Mesendoderm (in vitro differentiated cells): ENCODE measurements at regions not wholly inside any gene's neighbourhood (a gene's known extent, or its start where the extent isn't known, plus 50 kb on each side); places are given as distances from the start of the nearest gene placed in this dataset.

Experiments used
- DNase-seq: peaks from one replicate; pipeline ENCODE4 v3.0.0; 2013
- H2AK5ac ChIP-seq: 2 replicates; pipeline ENCODE4 v1.6.1; 2013; ENCODE audit warnings: low read length, inconsistent platforms
- H2BK120ac ChIP-seq: 2 replicates; pipeline ENCODE4 v1.6.1; 2013; ENCODE audit warnings: low read depth, mild to moderate bottlenecking, low read length, moderate library complexity, mixed read lengths
- H2BK15ac ChIP-seq: replicated peaks from 2 replicates; pipeline ENCODE4 v1.6.1; 2013; ENCODE audit warnings: low read depth, mild to moderate bottlenecking, moderate library complexity
- H2BK5ac ChIP-seq: 2 replicates; pipeline ENCODE4 v1.6.1; 2013; ENCODE audit warnings: low read length, inconsistent platforms
- H3K18ac ChIP-seq: 2 replicates; pipeline ENCODE4 v1.6.1; 2013; ENCODE audit warnings: mild to moderate bottlenecking, low read length, mixed read lengths
- H3K23ac ChIP-seq: one replicate; pipeline ENCODE4 v1.6.1; 2013; ENCODE audit warnings: low read length
- H3K27ac ChIP-seq: 2 replicates; pipeline ENCODE4 v1.5.1; 2013; ENCODE audit warnings: low read depth, mild to moderate bottlenecking, inconsistent platforms, low read length, moderate library complexity
- H3K27me3 ChIP-seq: 2 replicates; pipeline ENCODE4 v1.6.1; 2013; ENCODE audit warnings: low read length, control low read depth, mild to moderate bottlenecking, inconsistent platforms; ENCODE audit not compliant: insufficient read depth, poor library complexity
- H3K36me3 ChIP-seq: 2 replicates; pipeline ENCODE4 v1.6.1; 2013; ENCODE audit warnings: low read length, inconsistent platforms; ENCODE audit not compliant: control insufficient read depth, insufficient read depth
- H3K4ac ChIP-seq: one replicate; pipeline ENCODE4 v1.6.1; 2013; ENCODE audit warnings: low read depth, mild to moderate bottlenecking, low read length, moderate library complexity
- H3K4me1 ChIP-seq: 2 replicates; pipeline ENCODE4 v1.6.1; 2013; ENCODE audit warnings: low read depth, low read length, inconsistent platforms; ENCODE audit not compliant: control insufficient read depth
- H3K4me2 ChIP-seq: 2 replicates; pipeline ENCODE4 v1.6.1; 2013; ENCODE audit warnings: low read length
- H3K4me3 ChIP-seq: 2 replicates; pipeline ENCODE4 v1.5.1; 2013; ENCODE audit warnings: mild to moderate bottlenecking, low read length
- H3K56ac ChIP-seq: one replicate; pipeline ENCODE4 v1.6.1; 2013; ENCODE audit warnings: low read length
- H3K79me1 ChIP-seq: 2 replicates; pipeline ENCODE4 v1.6.1; 2013; ENCODE audit warnings: low read length, inconsistent platforms
- H3K79me2 ChIP-seq: 2 replicates; pipeline ENCODE4 v1.6.1; 2013; ENCODE audit warnings: mild to moderate bottlenecking, low read length; ENCODE audit not compliant: control insufficient read depth, insufficient read depth
- H3K9ac ChIP-seq: 2 replicates; pipeline ENCODE4 v1.6.1; 2013; ENCODE audit warnings: low read length, inconsistent platforms
- H4K5ac ChIP-seq: one replicate; pipeline ENCODE4 v1.6.1; 2013; ENCODE audit warnings: low read length
- H4K8ac ChIP-seq: one replicate; pipeline ENCODE4 v1.6.1; 2013; ENCODE audit warnings: low read depth, mild to moderate bottlenecking, control low read depth, low read length, moderate library complexity
- WGBS: extraction: QIAGEN DNeasy Blood & Tissue Kit; methylation state at CpG from one replicate; pipeline ENCODE4 v1.1.7; 2013; ENCODE audit warnings: low lambda C conversion rate, missing lambda C conversion rate; ENCODE audit not compliant: insufficient coverage; ENCODE audit errors: extremely low coverage; 5-methylcytosine and 5-hydroxymethylcytosine counted together

GRCh38 chr13:27713767-27714166 is 78.5 kb upstream of the GSX1 start:
- H3K79me1 ChIP-seq, result no peaks in the 10 kb centered on the region
- no peaks in the 10 kb centered on the region for H3K27me3 ChIP-seq
- no peaks in the 10 kb centered on the region for H3K4me1 ChIP-seq
- no peak overlapping the region for H4K8ac ChIP-seq
- no peaks in the 10 kb centered on the region for H3K79me2 ChIP-seq
- H3K18ac ChIP-seq, result no peak overlapping the region
- H2BK15ac ChIP-seq, result no peak overlapping the region
- no peak overlapping the region for H3K23ac ChIP-seq
- H2BK5ac ChIP-seq, result no peak overlapping the region
- H3K9ac ChIP-seq, result no peak overlapping the region
- no peak overlapping the region for H3K4me2 ChIP-seq
- no CpG with 5 or more reads among the region's 4 CpGs for WGBS
- H3K4ac ChIP-seq, result no peak overlapping the region
- H2BK120ac ChIP-seq, result no peak overlapping the region
- H3K56ac ChIP-seq, result no peak overlapping the region
- no peaks in the 10 kb centered on the region for H3K36me3 ChIP-seq
- DNase-seq, result no peak
- H3K4me3 ChIP-seq, result no peak overlapping the region
- no peak overlapping the region for H4K5ac ChIP-seq
- H3K27ac ChIP-seq, result no peak overlapping the region
- H2AK5ac ChIP-seq, result no peak overlapping the region

GRCh38 chr13:27721681-27722080 is 70.6 kb upstream of the GSX1 start:
- Histone ChIP-seq H3K56ac (no peak overlapping the region), H3K23ac (no peak overlapping the region), H2BK5ac (no peak overlapping the region), H3K27me3 (no peaks in the 10 kb centered on the region), H4K5ac (no peak overlapping the region), H3K4me1 (no peaks in the 10 kb centered on the region), H3K4ac (no peak overlapping the region), H3K79me1 (no peaks in the 10 kb centered on the region), H3K79me2 (no peaks in the 10 kb centered on the region), H4K8ac (no peak overlapping the region), H3K9ac (no peak overlapping the region), H2BK15ac (no peak overlapping the region), H3K36me3 (no peaks in the 10 kb centered on the region), H2AK5ac (no peak overlapping the region), H3K4me2 (no peak overlapping the region), H3K4me3 (no peak overlapping the region), H2BK120ac (no peak overlapping the region), H3K27ac (no peak overlapping the region), H3K18ac (no peak overlapping the region)
- no peak for DNase-seq
- no CpG with 5 or more reads among the region's 2 CpGs for WGBS

- no peak overlapping the region for H2AK5ac ChIP-seq
- DNase-seq, result peak; percentile 60
- H3K79me1 ChIP-seq, result no peaks in the 10 kb centered on the region
- H3K36me3 ChIP-seq, result no peaks in the 10 kb centered on the region
- no peak overlapping the region for H2BK15ac ChIP-seq
- H3K23ac ChIP-seq, result no peak overlapping the region
- no peak overlapping the region for H4K8ac ChIP-seq
- no peak overlapping the region for H3K27ac ChIP-seq
- H3K4me3 ChIP-seq, result no peak overlapping the region
- H3K4me1 ChIP-seq, result no peaks in the 10 kb centered on the region
- no peak overlapping the region for H4K5ac ChIP-seq
- no peak overlapping the region for H3K56ac ChIP-seq
- no peak overlapping the region for H3K4ac ChIP-seq
- no peak overlapping the region for H3K18ac ChIP-seq
- no peak overlapping the region for H3K4me2 ChIP-seq
- no peak overlapping the region for H3K9ac ChIP-seq
- H3K79me2 ChIP-seq, result no peaks in the 10 kb centered on the region
- H2BK120ac ChIP-seq, result no peak overlapping the region
- no peaks in the 10 kb centered on the region for H3K27me3 ChIP-seq
- no CpG with 5 or more reads among the region's 6 CpGs for WGBS
- H2BK5ac ChIP-seq, result no peak overlapping the region
Observed at GRCh38 chr13:27728271-27728670, 64.0 kb upstream of the GSX1 start.

- Histone ChIP-seq H2AK5ac (no peak overlapping the region), H4K8ac (no peak overlapping the region), H3K27ac (no peak overlapping the region), H3K23ac (peak overlapping the region; percentile 15), H3K4me1 (no peaks in the 10 kb centered on the region), H3K4me2 (no peak overlapping the region), H3K79me1 (no peaks in the 10 kb centered on the region), H3K36me3 (no peaks in the 10 kb centered on the region), H3K4ac (no peak overlapping the region), H3K9ac (no peak overlapping the region), H4K5ac (no peak overlapping the region), H3K56ac (no peak overlapping the region), H3K4me3 (no peak overlapping the region), H2BK120ac (no peak overlapping the region), H2BK5ac (no peak overlapping the region), H3K79me2 (no peaks in the 10 kb centered on the region), H3K27me3 (no peaks in the 10 kb centered on the region), H2BK15ac (no peak overlapping the region), H3K18ac (no peak overlapping the region)
- no CpG with 5 or more reads among the region's 6 CpGs for WGBS
- no peak for DNase-seq
Observed at GRCh38 chr13:27730191-27730590, 62.1 kb upstream of the GSX1 start.
